Parathyroid adenoma (tissue), 2 donors: ENCODE measurements at regions not wholly inside any gene's neighbourhood (a gene's known extent, or its start where the extent isn't known, plus 50 kb on each side); places are given as distances from the start of the nearest gene placed in this dataset.

Experiments used
- H2AFZ ChIP-seq: fragments of 300-600 bp; sonication (generic); one replicate; pipeline ENCODE4 v1.7.0; 2017; ENCODE audit warnings: antibody characterized with exemption, mild to moderate bottlenecking
- H3K27ac ChIP-seq: fragments of 300-600 bp; sonication (generic); one replicate; pipeline ENCODE4 v1.7.0; 2017
- H3K27me3 ChIP-seq: fragments of 300-600 bp; sonication (generic); one replicate; pipeline ENCODE4 v1.7.0; 2017; ENCODE audit warnings: low read length; ENCODE audit not compliant: control insufficient read depth, insufficient read depth
- H3K36me3 ChIP-seq: fragments of 300-600 bp; sonication (generic); one replicate; pipeline ENCODE4 v1.7.0; 2017; ENCODE audit warnings: low read length; ENCODE audit not compliant: control insufficient read depth, insufficient read depth
- H3K4me1 ChIP-seq: fragments of 300-600 bp; sonication (generic); one replicate; pipeline ENCODE4 v1.7.0; 2017; ENCODE audit warnings: control low read depth
- H3K4me2 ChIP-seq: fragments of 300-600 bp; sonication (generic); one replicate; pipeline ENCODE4 v1.7.0; 2017; ENCODE audit warnings: low read length
- H3K4me3 ChIP-seq: fragments of 300-600 bp; sonication (generic); one replicate; pipeline ENCODE4 v1.7.0; 2017; ENCODE audit warnings: low read depth, low read length
- H3K79me2 ChIP-seq: fragments of 300-600 bp; sonication (generic); one replicate; pipeline ENCODE4 v1.7.0; 2017; ENCODE audit warnings: control low read depth
- H3K9ac ChIP-seq: fragments of 300-600 bp; sonication (generic); one replicate; pipeline ENCODE4 v1.7.0; 2017; ENCODE audit warnings: mild to moderate bottlenecking
- H3K9me3 ChIP-seq: fragments of 300-600 bp; sonication (generic); one replicate; pipeline ENCODE4 v1.7.0; 2017; ENCODE audit warnings: low read length; ENCODE audit not compliant: control insufficient read depth
- CTCF ChIP-seq: fragments of 300-600 bp; sonication (generic); IDR thresholded peaks from one replicate; pipeline ENCODE4 v1.7.0; 2017; ENCODE audit warnings: antibody characterized with exemption, mild to moderate bottlenecking
- donor health status: primary hyperparathyroidism.

- no peak overlapping the region for H3K4me2 ChIP-seq
Measured at GRCh38 chr14:101209594-101209993, 306.1 kb upstream of the RTL1 start.

GRCh38 chr14:101215266-101215665 lies 311.7 kb upstream of the RTL1 start:
- H3K36me3 ChIP-seq: no peaks in the 10 kb centered on the region

More at GRCh38 chr14:101209594-101209993, 306.1 kb upstream of the RTL1 start:
- Histone ChIP-seq H3K9me3 (peaks cover 7% of the 10 kb centered on the region), H3K4me3 (no peak overlapping the region), H3K79me2 (no peaks in the 10 kb centered on the region), H3K27ac (no peak overlapping the region), H3K27me3 (no peaks in the 10 kb centered on the region), H3K4me1 (no peaks in the 10 kb centered on the region), H3K9ac (no peak overlapping the region), H3K36me3 (no peaks in the 10 kb centered on the region), H2AFZ (no peak overlapping the region)
- no peak for TF ChIP-seq CTCF

GRCh38 chr14:101215927-101216326 lies 312.4 kb upstream of the RTL1 start:
- no peak overlapping the region for H3K4me2 ChIP-seq
- TF ChIP-seq CTCF: no peak
- H3K9ac ChIP-seq: no peak overlapping the region
- H2AFZ ChIP-seq: no peak overlapping the region
- H3K27ac ChIP-seq: no peak overlapping the region
- no peaks in the 10 kb centered on the region for H3K79me2 ChIP-seq
- H3K36me3 ChIP-seq: no peaks in the 10 kb centered on the region
- H3K4me1 ChIP-seq: no peaks in the 10 kb centered on the region
- no peaks in the 10 kb centered on the region for H3K27me3 ChIP-seq
- no peak overlapping the region for H3K4me3 ChIP-seq
- no peaks in the 10 kb centered on the region for H3K9me3 ChIP-seq

More at GRCh38 chr14:101215266-101215665, 311.7 kb upstream of the RTL1 start:
- Histone ChIP-seq H3K27ac (no peak overlapping the region), H3K9ac (no peak overlapping the region), H3K27me3 (no peaks in the 10 kb centered on the region), H2AFZ (no peak overlapping the region), H3K4me2 (no peak overlapping the region), H3K9me3 (peaks cover 6% of the 10 kb centered on the region), H3K4me3 (no peak overlapping the region), H3K79me2 (no peaks in the 10 kb centered on the region), H3K4me1 (no peaks in the 10 kb centered on the region)
- no peak for TF ChIP-seq CTCF

- H3K4me3 ChIP-seq: no peak overlapping the region
- H3K79me2 ChIP-seq: no peaks in the 10 kb centered on the region
- H3K27me3 ChIP-seq: no peaks in the 10 kb centered on the region
- H3K4me2 ChIP-seq: no peak overlapping the region
- H3K4me1 ChIP-seq: no peaks in the 10 kb centered on the region
- H3K27ac ChIP-seq: no peak overlapping the region
- no peaks in the 10 kb centered on the region for H3K36me3 ChIP-seq
- no peak overlapping the region for H2AFZ ChIP-seq
- no peak for TF ChIP-seq CTCF
- H3K9ac ChIP-seq: no peak overlapping the region
- H3K9me3 ChIP-seq: no peaks in the 10 kb centered on the region
Measured at GRCh38 chr14:101216366-101217079, 313.0 kb upstream of the RTL1 start.

- no peaks in the 10 kb centered on the region for H3K79me2 ChIP-seq
- no peak for TF ChIP-seq CTCF
- H3K4me2 ChIP-seq: no peak overlapping the region
- no peak overlapping the region for H3K9ac ChIP-seq
- H3K27me3 ChIP-seq: no peaks in the 10 kb centered on the region
- H3K4me3 ChIP-seq: no peak overlapping the region
- no peaks in the 10 kb centered on the region for H3K4me1 ChIP-seq
- H3K27ac ChIP-seq: no peak overlapping the region
- H2AFZ ChIP-seq: no peak overlapping the region
- no peaks in the 10 kb centered on the region for H3K36me3 ChIP-seq
- H3K9me3 ChIP-seq: no peaks in the 10 kb centered on the region
Measured at GRCh38 chr14:101217080-101217463, 313.6 kb upstream of the RTL1 start.
